ENCODE measurements at regions not wholly inside any gene's neighbourhood (a gene's known extent, or its start where the extent isn't known, plus 50 kb on each side); places are given as distances from the start of the nearest gene placed in this dataset.

- WGBS, 2 donors (ENCODE audit: low coverage in 1 of 2), result 78 to 85% methylated on average over 4 of the region's 4 CpGs
- H3K36me3 ChIP-seq, result no peaks in the 10 kb centered on the region
Measured at GRCh38 chr12:115090783-115091182, 406.8 kb upstream of the TBX3 start.

GRCh38 chr12:115088995-115089841 lies 405.2 kb upstream of the TBX3 start:
- H3K4me1 ChIP-seq, result no peaks in the 10 kb centered on the region
- 78% methylated on average over 13 of the region's 13 CpGs; no CpG with 5 or more reads in 1 of the 2 donors for WGBS, 2 donors (ENCODE audit: low coverage in 1 of 2)
- intact Hi-C loops (cut with DNase I; ENCODE audit: low total_unique reads) (no loop called here), in situ Hi-C loops (cut with MboI; ENCODE audit: low pct_ligation_motif_present in 1 of 4, low pct_unique_long_range_greater_than_20kb in 1 of 4, low sequenced_read_pairs in 3 of 4) (no loop called here)
- H3K36me3 ChIP-seq, result no peaks in the 10 kb centered on the region
- H3K27ac ChIP-seq, result no peak overlapping the region
- DNase-seq, result no peak
- H3K27me3 ChIP-seq, result no peaks in the 10 kb centered on the region
- H3K9me3 ChIP-seq, result no peaks in the 10 kb centered on the region
- TF ChIP-seq POLR2A (IDR thresholded peaks at IDR 0.05) (no peak), CTCF (IDR thresholded peaks at IDR 0.05) (no peak), EP300 (IDR thresholded peaks at IDR 0.05; ENCODE audit: low read depth) (no peak), POLR2AphosphoS5 (IDR thresholded peaks at IDR 0.05) (no peak)
- no peak overlapping the region for H3K4me3 ChIP-seq

More at GRCh38 chr12:115090783-115091182, 406.8 kb upstream of the TBX3 start:
- no peaks in the 10 kb centered on the region for H3K27me3 ChIP-seq
- no peak overlapping the region for H3K4me3 ChIP-seq
- H3K9me3 ChIP-seq, result no peaks in the 10 kb centered on the region
- H3K4me1 ChIP-seq, result no peaks in the 10 kb centered on the region
- no peak overlapping the region for H3K27ac ChIP-seq
- no peak for DNase-seq
- TF ChIP-seq POLR2A (IDR thresholded peaks at IDR 0.05), result no peak
- TF ChIP-seq EP300 (IDR thresholded peaks at IDR 0.05; ENCODE audit: low read depth), result no peak
- TF ChIP-seq POLR2AphosphoS5 (IDR thresholded peaks at IDR 0.05), result no peak
- TF ChIP-seq CTCF (IDR thresholded peaks at IDR 0.05), result no peak
- in situ Hi-C loops (cut with MboI; ENCODE audit: low pct_ligation_motif_present in 1 of 4, low pct_unique_long_range_greater_than_20kb in 1 of 4, low sequenced_read_pairs in 3 of 4) (no loop called here), intact Hi-C loops (cut with DNase I; ENCODE audit: low total_unique reads) (no loop called here)

GRCh38 chr12:115088328-115088994 lies 404.5 kb upstream of the TBX3 start:
- no peak for DNase-seq
- H3K27ac ChIP-seq, result no peak overlapping the region
- no peaks in the 10 kb centered on the region for H3K4me1 ChIP-seq
- H3K9me3 ChIP-seq, result no peaks in the 10 kb centered on the region
- no peak overlapping the region for H3K4me3 ChIP-seq
- in situ Hi-C loops (cut with MboI; ENCODE audit: low pct_ligation_motif_present in 1 of 4, low pct_unique_long_range_greater_than_20kb in 1 of 4, low sequenced_read_pairs in 3 of 4), result no loop called here
- intact Hi-C loops (cut with DNase I; ENCODE audit: low total_unique reads), result no loop called here
- H3K27me3 ChIP-seq, result no peaks in the 10 kb centered on the region
- no peak for TF ChIP-seq EP300 (IDR thresholded peaks at IDR 0.05; ENCODE audit: low read depth)
- no peak for TF ChIP-seq POLR2AphosphoS5 (IDR thresholded peaks at IDR 0.05)
- no peak for TF ChIP-seq POLR2A (IDR thresholded peaks at IDR 0.05)
- TF ChIP-seq CTCF (IDR thresholded peaks at IDR 0.05), result no peak
- 62% methylated on average over 3 of the region's 3 CpGs; no CpG with 5 or more reads in 1 of the 2 donors for WGBS, 2 donors (ENCODE audit: low coverage in 1 of 2)
- H3K36me3 ChIP-seq, result no peaks in the 10 kb centered on the region

GRCh38 chr12:115085594-115085993 lies 401.6 kb upstream of the TBX3 start:
- 89 to 93% methylated on average over 7 of the region's 7 CpGs for WGBS, 2 donors (ENCODE audit: low coverage in 1 of 2)
- no peaks in the 10 kb centered on the region for H3K36me3 ChIP-seq
- no peak for DNase-seq
- H3K27ac ChIP-seq, result no peak overlapping the region
- H3K4me3 ChIP-seq, result no peak overlapping the region
- no peaks in the 10 kb centered on the region for H3K9me3 ChIP-seq
- no peaks in the 10 kb centered on the region for H3K4me1 ChIP-seq
- TF ChIP-seq EP300 (IDR thresholded peaks at IDR 0.05; ENCODE audit: low read depth) (no peak), POLR2AphosphoS5 (IDR thresholded peaks at IDR 0.05) (no peak), CTCF (IDR thresholded peaks at IDR 0.05) (no peak), POLR2A (IDR thresholded peaks at IDR 0.05) (no peak)
- H3K27me3 ChIP-seq, result no peaks in the 10 kb centered on the region
- in situ Hi-C loops (cut with MboI; ENCODE audit: low pct_ligation_motif_present in 1 of 4, low pct_unique_long_range_greater_than_20kb in 1 of 4, low sequenced_read_pairs in 3 of 4) (no loop called here), intact Hi-C loops (cut with DNase I; ENCODE audit: low total_unique reads) (no loop called here)
